ENCODE measurements at regions not wholly inside any gene's neighbourhood (a gene's known extent, or its start where the extent isn't known, plus 50 kb on each side); places are given as distances from the start of the nearest gene placed in this dataset.

- DNase-seq, result no peak
These were observed 242.5 kb upstream of the KCNG1 start for GRCh38 chr20:51265361-51265760.

GRCh38 chr20:51262240-51262639 lies 239.3 kb upstream of the KCNG1 start:
- DNase-seq, result no peak

DNA sequence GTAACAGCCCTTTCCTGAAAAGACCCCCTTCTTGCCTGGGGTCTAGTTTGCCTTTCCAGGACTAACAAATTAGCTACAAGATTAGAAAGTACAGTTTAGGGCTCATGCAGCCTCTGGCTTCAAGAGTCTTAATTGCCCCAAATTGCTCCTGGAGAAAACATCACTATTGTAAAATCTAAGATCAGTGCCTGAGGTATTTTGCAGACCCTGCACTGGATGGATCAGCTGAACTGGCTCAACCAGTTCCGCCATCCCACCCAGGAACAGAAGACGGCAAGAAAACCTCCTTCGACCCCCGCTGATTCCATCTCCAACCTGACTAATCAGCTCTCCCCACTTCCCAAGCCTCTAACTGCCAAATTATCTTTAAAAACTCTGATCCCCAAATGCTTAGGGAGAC lies 236.5 kb upstream of the KCNG1 start:
- no peak for DNase-seq

- no peak for DNase-seq
These were observed 235.8 kb upstream of the KCNG1 start for GRCh38 chr20:51258582-51259165.

GRCh38 chr20:51255417-51255816 lies 232.5 kb upstream of the KCNG1 start:
- no peak for DNase-seq

DNA sequence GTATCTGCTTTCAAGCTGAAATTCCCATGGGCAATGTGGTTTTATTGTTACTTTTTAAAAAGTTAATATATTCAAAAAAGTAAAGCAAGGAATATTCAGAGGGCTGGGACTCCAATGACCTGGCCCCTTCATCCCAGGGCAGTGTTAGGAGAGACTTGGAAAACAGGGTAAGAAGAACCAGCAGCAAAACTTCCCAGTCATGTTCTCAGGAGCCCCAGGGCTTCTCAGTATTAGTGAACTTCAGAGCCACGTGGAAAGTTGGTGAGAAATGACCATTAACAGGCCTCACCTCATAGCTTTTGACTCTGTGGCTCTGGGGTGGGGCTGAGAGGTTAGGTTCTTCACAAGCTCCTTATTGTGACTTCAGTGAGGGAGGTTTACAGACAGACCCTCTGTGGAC lies 230.4 kb upstream of the KCNG1 start:
- no peak for DNase-seq

- DNase-seq, result no peak
These were observed 226.9 kb upstream of the KCNG1 start for GRCh38 chr20:51249781-51250180.

DNA sequence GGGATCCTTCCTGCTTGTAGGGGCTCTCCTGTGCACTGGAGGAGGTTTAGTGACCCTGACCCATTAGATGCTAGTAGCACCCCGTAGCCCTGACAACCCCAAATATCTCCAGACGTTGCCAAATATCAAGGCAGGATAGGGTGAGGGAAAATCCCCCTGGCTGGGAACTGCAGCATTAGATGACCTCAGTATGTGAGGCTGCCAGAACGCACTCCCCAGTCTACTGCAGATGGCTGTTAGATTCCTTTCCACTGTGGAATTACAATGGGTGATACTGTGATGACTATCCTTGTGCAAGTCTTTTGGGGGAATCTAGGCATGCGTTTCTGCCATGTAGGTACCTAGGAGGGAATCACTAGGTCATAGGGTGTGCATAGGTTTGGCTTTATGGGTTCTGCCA lies 226.3 kb upstream of the KCNG1 start:
- DNase-seq, result no peak

GRCh38 chr20:51244466-51244865 lies 221.6 kb upstream of the KCNG1 start:
- DNase-seq, result no peak

- DNase-seq, result no peak
These were observed 215.9 kb upstream of the KCNG1 start for GRCh38 chr20:51238675-51239305.

DNA sequence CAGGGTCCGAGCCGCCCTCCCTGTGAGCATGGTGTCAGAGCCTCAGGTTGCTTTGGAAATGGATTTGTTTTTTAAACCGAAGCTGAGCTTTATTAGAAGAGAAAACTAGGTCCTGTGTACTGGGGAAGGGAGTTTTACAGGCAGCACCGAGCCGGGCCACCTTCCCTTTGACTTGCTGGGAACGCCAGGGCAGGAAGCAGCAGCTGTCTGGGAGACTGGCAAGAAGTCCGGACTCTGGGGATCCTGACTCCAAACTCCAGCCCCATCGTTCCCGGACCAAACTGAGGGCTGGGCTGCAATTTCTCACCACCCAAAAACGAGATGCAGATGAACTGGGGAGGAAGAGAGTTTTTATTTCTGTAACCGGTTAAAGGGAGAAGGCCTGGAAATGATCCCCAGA lies 214.9 kb upstream of the KCNG1 start:
- no peak for DNase-seq

DNA sequence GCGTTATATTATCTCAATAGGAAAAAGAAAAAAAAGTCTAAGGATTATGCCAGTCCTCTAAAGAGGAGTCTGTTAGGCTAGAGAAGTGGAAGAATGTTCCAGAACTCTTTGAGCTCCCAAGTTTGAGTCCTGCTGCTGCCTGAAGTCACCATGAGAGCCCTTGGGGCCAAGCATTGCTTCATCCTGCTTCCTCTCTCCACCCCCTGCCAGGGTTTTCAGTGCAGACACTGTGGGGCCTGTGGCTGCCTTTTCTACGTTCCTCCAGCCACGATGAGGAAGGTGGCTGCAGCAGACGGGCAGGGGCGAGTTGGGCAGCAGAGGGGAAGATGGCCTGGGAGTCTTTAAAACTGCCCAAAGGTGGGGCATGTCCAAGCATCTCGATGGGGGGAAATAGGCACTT lies 214.4 kb upstream of the KCNG1 start:
- DNase-seq, result no peak

- no peak for DNase-seq
These were observed 213.5 kb upstream of the KCNG1 start for GRCh38 chr20:51236421-51236820.

- no peak for DNase-seq
These were observed 210.4 kb upstream of the KCNG1 start for GRCh38 chr20:51233345-51233744.

- DNase-seq, result no peak
These were observed 207.8 kb upstream of the KCNG1 start for GRCh38 chr20:51230727-51231126.

GRCh38 chr20:51228763-51229162 lies 205.9 kb upstream of the KCNG1 start:
- DNase-seq, result no peak

DNA sequence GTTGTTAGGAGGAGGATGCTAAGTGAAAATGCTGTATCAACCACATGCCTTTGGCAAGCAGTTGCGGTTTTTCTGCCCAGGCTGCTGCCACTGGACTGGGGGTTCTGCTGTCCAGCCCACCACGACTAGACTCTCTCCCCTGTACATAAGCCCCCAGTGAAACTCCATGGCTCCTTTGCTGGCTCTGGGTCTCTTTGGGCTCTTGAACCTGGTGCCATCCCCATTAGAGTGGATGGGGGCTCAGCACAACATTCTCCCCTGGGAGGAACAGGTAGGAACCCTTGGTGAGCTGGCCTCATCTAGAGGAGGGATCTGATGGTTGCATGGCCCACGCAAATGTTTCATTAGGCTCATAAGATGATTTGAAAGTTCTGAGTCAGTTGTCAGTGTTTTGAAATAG lies 204.8 kb upstream of the KCNG1 start:
- no peak for DNase-seq

GRCh38 chr20:51223183-51223720 lies 200.3 kb upstream of the KCNG1 start:
- DNase-seq, result no peak

DNA sequence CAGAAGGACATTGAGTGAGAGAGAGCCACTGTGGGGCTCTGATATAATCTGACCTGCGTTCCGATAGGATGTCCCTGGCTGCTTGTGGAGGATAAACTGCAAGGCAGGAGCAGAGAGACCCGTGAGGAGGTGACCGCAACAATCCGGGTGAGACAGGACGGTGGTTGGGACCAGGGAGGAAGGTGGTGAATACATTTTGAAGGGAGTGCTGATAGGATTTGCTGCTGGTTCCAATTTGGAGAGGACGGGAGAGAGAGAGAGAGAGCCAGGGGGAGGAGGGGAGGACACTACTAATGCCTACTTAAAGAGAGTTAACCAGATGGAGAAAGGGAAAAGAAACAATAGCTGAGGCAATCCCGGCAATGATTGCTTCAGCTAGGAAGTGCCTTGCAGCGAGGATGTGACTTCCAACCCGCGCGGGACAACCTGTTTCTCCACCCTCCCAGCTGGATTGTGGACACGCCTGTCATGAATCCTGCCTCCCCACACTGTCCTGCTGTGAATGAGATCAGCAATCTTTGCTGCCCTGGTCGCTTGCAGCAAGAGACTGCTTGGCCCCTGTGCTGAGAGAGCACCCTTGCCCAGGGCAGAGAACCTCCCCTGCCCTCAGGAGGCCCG lies 199.0 kb upstream of the KCNG1 start:
- no peak for DNase-seq

GRCh38 chr20:51221103-51221502 lies 198.2 kb upstream of the KCNG1 start:
- DNase-seq, result no peak

- no peak for DNase-seq
These were observed 197.4 kb upstream of the KCNG1 start for GRCh38 chr20:51220293-51220706.

DNA sequence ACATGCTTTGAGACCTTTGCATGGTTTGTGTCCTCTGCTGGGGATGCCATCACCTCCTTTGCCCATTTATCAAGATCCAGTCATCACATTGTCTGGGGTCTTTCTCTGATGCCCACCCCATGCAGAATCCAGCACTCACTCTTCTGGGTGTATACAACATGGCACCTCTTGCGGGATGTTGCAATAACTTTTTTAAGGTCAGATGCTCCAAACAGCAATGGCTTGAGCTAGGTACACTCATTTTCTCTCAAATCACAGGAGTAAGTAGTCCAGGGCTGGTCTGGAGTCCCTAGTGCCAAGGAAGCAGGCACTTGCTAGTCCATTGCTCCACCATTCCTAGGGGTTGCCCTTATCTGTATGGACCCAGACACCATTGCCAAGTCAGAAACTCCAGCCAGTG lies 196.6 kb upstream of the KCNG1 start:
- DNase-seq, result no peak

DNA sequence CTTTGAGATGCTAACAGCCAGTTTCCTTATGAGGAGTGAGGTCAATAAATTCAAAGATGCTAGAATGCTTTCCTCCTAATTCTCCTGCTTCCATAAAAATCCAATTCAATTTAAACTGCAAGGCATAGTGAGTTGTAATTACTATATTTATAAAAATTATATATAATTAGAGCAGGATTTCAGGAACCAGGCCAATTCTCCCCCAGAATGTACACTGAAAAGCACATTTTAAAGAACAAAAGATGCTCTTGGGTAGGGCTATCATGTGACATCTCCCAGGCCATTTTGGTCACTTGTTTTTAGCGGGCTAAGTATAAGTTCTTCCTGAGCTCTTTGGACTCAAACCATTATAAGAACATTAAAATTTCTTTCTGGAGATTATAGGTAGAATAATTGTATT lies 195.7 kb upstream of the KCNG1 start:
- no peak for DNase-seq

- DNase-seq, result no peak
These were observed 194.6 kb upstream of the KCNG1 start for GRCh38 chr20:51217347-51218045.
